Activated naive CD4-positive, alpha-beta T cell treated with anti-CD3 and anti-CD28 coated beads, Interleukin-2, amount 50 U/mL, for 72 hours (primary cell): ENCODE measurements at regions not wholly inside any gene's neighbourhood (a gene's known extent, or its start where the extent isn't known, plus 50 kb on each side); places are given as distances from the start of the nearest gene placed in this dataset.

ENCODE experiments used
- ATAC-seq, 2 donors: fragments of 150-1000 bp; cut with Tn5 transposase; 2 replicates each; pipeline ENCODE4 v1.10.0; 2021; ENCODE audit warnings: mild to moderate bottlenecking in 2 of 2, moderate library complexity in 2 of 2
- DNase-seq, 2 donors: peaks; one replicate each; pipeline ENCODE4 v3.0.0; 2021 to 2022; ENCODE audit warnings: low spot score in 2 of 2
- H3K27ac Mint-ChIP-seq, 2 donors: one replicate each; pipeline ENCODE4 v1.8.0; 2022; ENCODE audit warnings: mild to moderate bottlenecking in 2 of 2, mixed read lengths in 2 of 2
- H3K36me3 Mint-ChIP-seq, 2 donors: one replicate each; pipeline ENCODE4 v1.8.0; 2022; ENCODE audit warnings: mixed read lengths in 2 of 2
- H3K9me3 Mint-ChIP-seq, 2 donors: one replicate each; pipeline ENCODE4 v1.8.0; 2022; ENCODE audit warnings: mixed read lengths in 2 of 2

GRCh38 chr9:113805486-113806132, 70.5 kb upstream of the ZNF618 start:
- H3K27ac Mint-ChIP-seq = no peak overlapping the region
- ATAC-seq = no peak
- H3K9me3 Mint-ChIP-seq = no peaks in the 10 kb centered on the region
- DNase-seq = no peak
- no peaks in the 10 kb centered on the region for H3K36me3 Mint-ChIP-seq

GRCh38 chr9:113807173-113808061, 68.7 kb upstream of the ZNF618 start:
- Mint-ChIP-seq H3K27ac (no peak overlapping the region), H3K9me3 (no peaks in the 10 kb centered on the region), H3K36me3 (no peaks in the 10 kb centered on the region)
- DNase-seq (peak in 1 of 2 donors; percentile 46), ATAC-seq (peak in 1 of 2 donors; percentile 41)

GRCh38 chr9:113808391-113809358, 67.4 kb upstream of the ZNF618 start:
- DNase-seq (no peak), ATAC-seq (no peak)
- no peaks in the 10 kb centered on the region for H3K9me3 Mint-ChIP-seq
- H3K36me3 Mint-ChIP-seq = no peaks in the 10 kb centered on the region
- no peak overlapping the region for H3K27ac Mint-ChIP-seq

- DNase-seq (no peak), ATAC-seq (no peak)
- Mint-ChIP-seq H3K27ac (no peak overlapping the region), H3K36me3 (no peaks in the 10 kb centered on the region), H3K9me3 (peaks cover 0 to 7% of the 10 kb centered on the region in 2 donors)
Measured at GRCh38 chr9:113817171-113817570, 58.9 kb upstream of the ZNF618 start.

- ATAC-seq = no peak
- H3K9me3 Mint-ChIP-seq = peaks cover 4 to 11% of the 10 kb centered on the region in 2 donors
- H3K36me3 Mint-ChIP-seq = no peaks in the 10 kb centered on the region
- H3K27ac Mint-ChIP-seq = no peak overlapping the region
- DNase-seq = no peak
Measured at GRCh38 chr9:113818391-113818790, 57.7 kb upstream of the ZNF618 start.

- Mint-ChIP-seq H3K9me3 (peaks cover 6 to 14% of the 10 kb centered on the region in 2 donors), H3K36me3 (no peaks in the 10 kb centered on the region), H3K27ac (no peak overlapping the region)
- ATAC-seq = no peak
- no peak for DNase-seq
Measured at GRCh38 chr9:113822315-113822714, 53.8 kb upstream of the ZNF618 start.

GRCh38 chr9:113823421-113823820, 52.7 kb upstream of the ZNF618 start:
- no peak for ATAC-seq

More at GRCh38 chr9:113823421-113823820, 52.7 kb upstream of the ZNF618 start:
- DNase-seq = no peak
- Mint-ChIP-seq H3K9me3 (peaks cover 6 to 7% of the 10 kb centered on the region in 2 donors), H3K36me3 (no peaks in the 10 kb centered on the region), H3K27ac (no peak overlapping the region)
